ENCODE measurements at regions not wholly inside any gene's neighbourhood (a gene's known extent, or its start where the extent isn't known, plus 50 kb on each side); places are given as distances from the start of the nearest gene placed in this dataset.
A peak's percentile ranks its signal among the peaks of the same experiment; 100 is the strongest.

GRCh38 chr6:150547502-150548222 lies 52.0 kb upstream of the PLEKHG1 start (continued):
- TF ChIP-seq, protein P1, sequence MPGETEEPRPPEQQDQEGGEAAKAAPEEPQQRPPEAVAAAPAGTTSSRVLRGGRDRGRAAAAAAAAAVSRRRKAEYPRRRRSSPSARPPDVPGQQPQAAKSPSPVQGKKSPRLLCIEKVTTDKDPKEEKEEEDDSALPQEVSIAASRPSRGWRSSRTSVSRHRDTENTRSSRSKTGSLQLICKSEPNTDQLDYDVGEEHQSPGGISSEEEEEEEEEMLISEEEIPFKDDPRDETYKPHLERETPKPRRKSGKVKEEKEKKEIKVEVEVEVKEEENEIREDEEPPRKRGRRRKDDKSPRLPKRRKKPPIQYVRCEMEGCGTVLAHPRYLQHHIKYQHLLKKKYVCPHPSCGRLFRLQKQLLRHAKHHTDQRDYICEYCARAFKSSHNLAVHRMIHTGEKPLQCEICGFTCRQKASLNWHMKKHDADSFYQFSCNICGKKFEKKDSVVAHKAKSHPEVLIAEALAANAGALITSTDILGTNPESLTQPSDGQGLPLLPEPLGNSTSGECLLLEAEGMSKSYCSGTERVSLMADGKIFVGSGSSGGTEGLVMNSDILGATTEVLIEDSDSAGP (CRISPR knock-in tag; IDR thresholded peaks at IDR 0.05; ENCODE audit: borderline replicate concordance): no peak
- TF ChIP-seq SMARCC2 (IDR thresholded peaks at IDR 0.05): no peak
- 0 out of 2 replicates have a peak, but pooled peaks have one; percentile 58 for TF ChIP-seq ZNF782 (CRISPR knock-in tag; IDR thresholded peaks at IDR 0.05; ENCODE audit: borderline replicate concordance)
- TF ChIP-seq SRY (CRISPR knock-in tag; IDR thresholded peaks at IDR 0.05): no peak
- TF ChIP-seq SKI (IDR thresholded peaks at IDR 0.05; ENCODE audit: partially characterized antibody): peak; percentile 8
- peak; percentile 51; the same call in 1 of the 2 replicates for TF ChIP-seq TBX2 (CRISPR knock-in tag; IDR thresholded peaks at IDR 0.05; ENCODE audit: borderline replicate concordance)
- no peak for TF ChIP-seq ZNF530 (CRISPR knock-in tag; IDR thresholded peaks at IDR 0.05; ENCODE audit: low read depth)
- TF ChIP-seq GABPA (IDR thresholded peaks at IDR 0.05; ENCODE audit: low read depth, low read length): no peak
- TF ChIP-seq GABPA (CRISPR knock-in tag; IDR thresholded peaks at IDR 0.05; ENCODE audit: low read depth): no peak
- no peak for TF ChIP-seq SSRP1 (CRISPR knock-in tag; IDR thresholded peaks at IDR 0.05)
- TF ChIP-seq MED1 (CRISPR knock-in tag; IDR thresholded peaks at IDR 0.05): 0 out of 2 replicates have a peak, but pooled peaks have one; percentile 33
- no peak for TF ChIP-seq ZNF280D (CRISPR knock-in tag; IDR thresholded peaks at IDR 0.05)
- no peak for TF ChIP-seq NR1H2 (CRISPR knock-in tag; IDR thresholded peaks at IDR 0.05; ENCODE audit: borderline replicate concordance, low read depth)
- no peak for TF ChIP-seq PHB2 (IDR thresholded peaks at IDR 0.05; ENCODE audit: partially characterized antibody)
- TF ChIP-seq CREM (IDR thresholded peaks at IDR 0.05): no peak
- no peak for TF ChIP-seq CREM (CRISPR knock-in tag; IDR thresholded peaks at IDR 0.05)
- peak; percentile 12 for TF ChIP-seq SALL1 (CRISPR knock-in tag; IDR thresholded peaks at IDR 0.05)
- no peak for TF ChIP-seq ZNF451 (CRISPR knock-in tag; IDR thresholded peaks at IDR 0.05)
- TF ChIP-seq GLMP (CRISPR knock-in tag; IDR thresholded peaks at IDR 0.05; ENCODE audit: borderline replicate concordance): no peak
- no peak for TF ChIP-seq PAF1 (CRISPR knock-in tag; IDR thresholded peaks at IDR 0.05)
- TF ChIP-seq ZNF232 (CRISPR knock-in tag; IDR thresholded peaks at IDR 0.05; ENCODE audit: borderline replicate concordance): no peak
- no peak for TF ChIP-seq BCL6 (CRISPR knock-in tag; IDR thresholded peaks at IDR 0.05)
- TF ChIP-seq ZBTB7B (CRISPR knock-in tag; IDR thresholded peaks at IDR 0.05): 0 out of 2 replicates have a peak, but pooled peaks have one; percentile 10
- TF ChIP-seq ZFP1 (CRISPR knock-in tag; IDR thresholded peaks at IDR 0.05): no peak
- TF ChIP-seq GMEB1 (CRISPR knock-in tag; IDR thresholded peaks at IDR 0.05; ENCODE audit: borderline replicate concordance): no peak
- no peak for TF ChIP-seq NFATC3 (CRISPR knock-in tag; IDR thresholded peaks at IDR 0.05)

Measured in HepG2 (cell line).